CMK (cell line): ENCODE measurements at regions not wholly inside any gene's neighbourhood (a gene's known extent, or its start where the extent isn't known, plus 50 kb on each side); places are given as distances from the start of the nearest gene placed in this dataset.

ENCODE experiments used
- DNase-seq: peaks from one replicate; pipeline ENCODE4 v3.0.0-alpha.2; 2010; ENCODE audit warnings: low read depth

GRCh38 chr4:188197566-188197965, 58.3 kb downstream of the TRIML1 start:
- no peak for DNase-seq

DNA sequence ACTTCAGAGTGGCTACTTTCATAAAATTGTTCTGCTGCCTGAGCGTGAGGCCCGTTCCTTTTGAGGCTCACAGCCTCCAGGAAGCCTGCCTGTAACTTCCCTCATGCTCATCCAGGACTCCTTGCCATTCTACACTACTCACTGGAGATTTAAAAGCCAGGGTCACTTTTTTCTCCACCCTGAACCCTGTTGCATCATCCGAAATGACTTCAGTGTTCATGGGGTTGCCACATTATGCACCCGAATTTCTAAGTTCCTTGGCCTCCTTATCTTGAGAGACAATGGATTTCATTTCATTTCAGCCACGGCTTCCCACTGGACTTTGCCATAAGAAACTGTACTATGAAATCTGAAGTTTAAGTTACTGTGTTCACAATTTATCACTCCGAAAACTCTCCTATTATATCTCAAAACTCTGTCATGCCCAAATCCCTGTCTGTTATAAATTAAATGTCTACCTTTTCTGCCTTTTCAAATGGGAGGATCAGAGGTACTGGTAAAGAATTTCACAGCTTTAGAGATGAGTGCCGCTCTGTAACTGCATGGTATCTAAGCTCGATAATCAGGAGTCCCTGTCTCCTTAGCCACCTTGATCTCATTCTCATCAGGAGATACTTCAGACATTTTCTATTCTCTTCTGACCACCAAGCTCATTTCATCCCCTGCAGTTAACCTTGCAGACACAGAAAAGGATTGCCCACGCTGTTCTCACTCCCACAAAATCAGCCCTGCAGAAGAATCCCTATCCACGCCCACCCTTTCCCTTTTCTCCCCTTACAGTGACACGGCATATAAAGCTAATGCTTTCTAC, 59.9 kb downstream of the TRIML1 start:
- DNase-seq = no peak

- no peak for DNase-seq
Observed at GRCh38 chr4:188201851-188202250, 62.6 kb downstream of the TRIML1 start.

DNA sequence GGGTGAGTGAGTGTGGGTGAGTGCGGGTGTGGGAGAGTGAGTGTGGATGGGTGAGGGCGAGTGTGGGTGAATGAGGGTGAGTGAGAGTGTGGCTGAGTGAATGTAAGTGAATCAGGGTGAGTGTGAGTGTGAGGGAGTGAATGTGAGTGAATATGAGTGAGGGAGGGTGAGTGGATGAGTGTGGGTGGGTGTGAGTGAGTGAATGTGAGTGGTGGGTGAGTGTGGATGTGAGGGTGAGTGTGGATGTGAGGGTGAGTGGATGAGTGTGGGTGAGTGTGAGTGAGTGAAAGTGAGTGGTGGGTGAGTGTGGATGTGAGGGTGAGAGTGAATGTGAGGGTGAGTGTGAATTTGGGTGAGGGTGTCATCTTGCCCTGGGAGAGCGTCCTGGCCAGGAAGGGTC, 67.5 kb downstream of the TRIML1 start:
- no peak for DNase-seq

DNA sequence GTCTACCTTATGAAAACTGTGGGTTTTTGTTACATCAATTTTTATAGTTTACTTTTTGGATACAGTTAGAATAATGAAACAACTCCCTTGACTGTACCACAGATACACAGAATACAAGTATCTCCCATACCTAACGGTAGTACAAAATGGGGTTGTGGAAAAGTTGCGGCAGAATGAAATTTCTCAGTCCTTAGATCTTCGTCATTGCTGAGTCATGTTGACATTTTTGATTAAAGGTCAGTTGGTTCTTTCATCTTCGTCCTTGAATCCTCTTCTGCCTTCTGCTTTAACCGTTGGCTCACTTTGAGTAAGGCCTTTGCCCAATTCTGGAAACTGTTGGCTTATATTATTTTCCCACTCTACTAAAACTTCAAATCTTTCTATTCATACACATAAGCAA, 75.6 kb downstream of the TRIML1 start:
- no peak for DNase-seq

DNA sequence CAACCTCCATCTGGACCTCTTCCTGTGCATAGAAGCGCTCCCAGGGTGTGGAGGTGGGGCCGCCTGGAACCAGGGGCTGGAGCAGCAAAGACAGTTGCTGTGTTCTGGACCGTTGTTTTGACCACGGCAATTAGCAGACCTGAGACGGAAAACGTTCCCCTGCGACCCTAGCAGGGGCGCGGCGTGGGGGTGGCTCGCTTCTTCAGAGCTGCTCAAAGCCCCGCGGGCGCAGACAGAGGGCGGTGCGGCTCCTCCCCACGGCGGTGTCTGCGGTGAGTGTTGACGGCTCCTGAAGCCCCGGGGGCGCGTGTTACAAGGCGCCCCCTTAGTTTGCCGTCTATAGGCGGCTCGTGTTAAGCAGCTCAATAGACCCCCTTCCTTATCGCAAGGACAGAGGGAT, 79.2 kb downstream of the TRIML1 start:
- no peak for DNase-seq

DNA sequence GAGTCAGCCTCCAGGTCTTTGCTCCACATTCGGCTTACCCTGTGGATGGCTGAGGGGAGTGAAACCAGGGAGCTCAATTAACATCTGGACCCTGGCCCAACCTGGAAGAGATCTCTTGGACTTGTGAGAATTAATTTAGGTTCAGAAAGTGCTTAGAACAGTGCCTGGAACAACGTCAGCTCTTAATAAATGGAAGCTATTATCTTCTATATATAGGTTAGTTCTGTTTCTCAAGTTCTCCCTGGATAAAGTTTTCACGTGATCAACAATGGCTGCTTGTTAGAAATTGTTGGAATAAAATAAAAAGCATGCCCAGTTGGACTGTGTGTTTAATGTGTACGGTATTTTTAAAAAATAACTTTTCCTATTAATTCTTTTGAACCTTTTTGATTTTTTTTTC, 80.8 kb downstream of the TRIML1 start:
- no peak for DNase-seq

GRCh38 chr4:188221090-188221489, 81.8 kb downstream of the TRIML1 start:
- DNase-seq = no peak

GRCh38 chr4:188228279-188228678, 89.0 kb downstream of the TRIML1 start:
- no peak for DNase-seq

DNA sequence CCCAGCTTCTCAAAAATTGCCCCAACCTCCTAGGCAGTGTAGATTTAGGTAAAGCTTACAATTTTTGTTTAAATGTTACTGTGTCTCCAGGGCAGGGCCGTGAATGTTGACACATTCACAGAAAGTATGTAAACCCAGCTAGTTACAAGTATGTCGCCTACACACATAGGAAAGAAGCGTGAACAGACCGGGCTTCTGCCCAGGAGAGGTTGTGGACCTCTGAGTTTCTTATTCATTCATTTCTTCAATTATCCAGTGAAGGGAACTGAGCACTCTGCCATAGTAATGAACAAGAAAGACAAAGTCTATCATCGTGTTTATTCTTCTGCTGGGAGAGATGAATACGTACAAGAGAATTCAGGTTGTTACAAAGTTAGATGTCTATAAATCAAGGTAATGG, 93.2 kb downstream of the TRIML1 start:
- DNase-seq = no peak

GRCh38 chr4:188242041-188242440, 102.8 kb downstream of the TRIML1 start:
- no peak for DNase-seq

DNA sequence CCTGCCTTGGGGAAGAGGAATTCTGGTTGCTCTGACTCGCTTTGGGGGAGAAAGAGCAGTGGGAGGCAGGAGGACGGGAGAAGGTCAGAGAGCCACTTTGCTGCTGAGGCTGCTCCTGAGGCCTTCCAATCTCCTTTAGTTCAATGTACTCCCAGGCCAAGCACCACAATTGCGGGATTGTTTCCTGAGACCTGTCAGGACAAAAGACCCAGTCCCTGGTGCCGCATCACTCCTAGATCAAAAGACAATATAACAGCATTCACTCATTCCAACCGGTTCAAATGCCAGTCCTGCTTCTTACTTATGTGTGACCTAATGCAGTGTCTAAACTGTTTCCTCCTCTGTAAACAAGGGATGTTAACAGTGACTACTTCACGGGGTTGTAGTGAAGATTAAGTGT, 106.4 kb downstream of the TRIML1 start:
- DNase-seq = no peak

GRCh38 chr4:188246488-188246887, 107.2 kb downstream of the TRIML1 start:
- DNase-seq = no peak

GRCh38 chr4:188254211-188254610, 115.0 kb downstream of the TRIML1 start:
- DNase-seq = no peak

DNA sequence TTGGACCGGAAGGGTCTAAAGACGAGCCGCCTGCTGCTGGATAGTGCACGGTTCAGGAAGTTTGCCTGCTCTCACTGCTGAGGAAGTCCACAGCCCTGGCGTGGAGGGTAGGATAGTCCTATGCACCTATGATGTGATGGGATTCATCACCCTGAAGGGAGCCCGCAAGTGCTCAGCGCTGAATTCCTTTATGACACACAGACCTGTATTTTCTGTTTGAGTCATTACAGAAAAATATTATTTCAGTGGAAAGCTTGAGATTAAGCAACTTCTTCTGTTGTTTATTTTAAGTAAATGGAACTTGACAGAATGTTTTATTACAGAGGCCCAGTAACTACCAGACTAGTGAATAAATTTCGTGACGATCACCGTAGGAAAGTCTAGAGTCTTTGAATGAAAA, 123.2 kb downstream of the TRIML1 start:
- DNase-seq = no peak

- no peak for DNase-seq
Observed at GRCh38 chr4:188263321-188263720, 124.1 kb downstream of the TRIML1 start.

- no peak for DNase-seq
Observed at GRCh38 chr4:188266386-188266785, 127.1 kb downstream of the TRIML1 start.

DNA sequence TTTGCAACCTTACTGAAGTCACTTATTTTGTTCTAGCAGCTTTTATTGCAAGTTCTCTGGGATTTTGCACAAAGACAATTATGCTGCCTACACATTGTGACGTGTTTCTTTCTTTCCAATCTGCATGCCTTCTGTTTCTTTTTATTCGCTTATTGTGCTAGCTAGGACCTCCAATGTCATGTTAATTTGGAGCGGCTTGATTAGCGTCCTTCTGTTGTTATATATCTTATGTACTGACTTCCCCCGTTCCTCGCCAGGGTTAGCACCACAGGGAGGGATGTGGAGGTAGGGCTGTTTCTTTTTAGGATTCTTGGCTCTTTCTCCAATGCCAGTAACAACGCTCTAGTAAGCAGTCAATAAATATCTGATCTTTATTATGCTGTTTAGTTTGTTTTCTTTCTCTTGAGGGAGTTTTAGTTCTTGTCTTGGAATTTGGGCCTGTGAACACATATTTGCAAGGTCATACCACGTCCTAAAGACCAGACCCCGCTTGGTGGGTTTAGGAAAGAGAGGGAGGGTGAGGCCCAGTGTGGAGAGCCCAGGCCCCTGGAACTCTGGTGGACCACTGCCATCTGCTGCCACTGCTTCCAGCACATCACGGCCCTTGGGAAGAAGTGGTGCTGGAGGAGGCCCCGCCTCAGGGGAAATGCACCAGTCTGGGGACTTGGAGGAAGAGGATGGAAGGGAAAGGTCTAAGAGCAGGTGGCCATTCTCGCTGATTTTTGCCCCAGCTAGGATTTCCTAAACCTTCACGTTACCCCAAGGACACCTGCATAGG, 129.1 kb downstream of the TRIML1 start:
- no peak for DNase-seq

DNA sequence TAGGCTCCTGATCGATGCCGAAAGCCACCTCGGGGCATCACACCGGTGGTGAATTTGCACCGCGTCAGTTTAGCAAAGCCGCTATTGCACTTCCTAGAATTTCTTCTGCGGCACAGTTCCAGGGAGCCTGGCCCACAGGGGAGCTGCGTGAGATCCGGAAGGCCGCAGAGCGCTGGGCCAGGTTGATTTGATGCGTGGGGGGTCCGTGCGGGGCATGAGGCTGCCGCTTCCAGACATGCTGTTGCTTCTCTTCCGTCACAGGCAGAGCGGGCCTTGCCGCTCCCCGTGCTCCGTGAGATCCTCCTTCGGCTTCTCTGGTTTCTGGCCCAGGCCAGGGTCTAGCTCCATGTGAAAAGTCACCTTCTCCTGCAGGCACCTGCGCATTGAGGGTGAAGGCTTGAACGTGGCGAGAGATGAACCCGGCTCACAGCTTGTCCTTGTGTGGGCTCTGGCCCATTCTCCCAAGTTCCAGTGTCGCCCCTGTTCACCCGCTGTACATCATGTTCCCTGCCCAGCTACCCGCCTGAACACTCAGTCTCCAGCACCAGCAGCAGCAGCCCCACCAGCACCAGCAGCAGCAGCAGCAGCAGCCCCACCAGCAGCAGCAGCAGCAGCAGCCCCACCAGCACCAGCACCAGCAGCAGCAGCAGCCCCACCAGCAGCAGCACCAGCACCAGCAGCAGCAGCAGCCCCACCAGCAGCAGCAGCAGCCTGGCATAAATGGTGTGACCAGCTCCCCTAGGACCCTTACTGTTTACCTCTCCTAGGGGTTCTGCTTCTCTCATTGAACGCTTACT, 131.2 kb downstream of the TRIML1 start:
- no peak for DNase-seq

DNA sequence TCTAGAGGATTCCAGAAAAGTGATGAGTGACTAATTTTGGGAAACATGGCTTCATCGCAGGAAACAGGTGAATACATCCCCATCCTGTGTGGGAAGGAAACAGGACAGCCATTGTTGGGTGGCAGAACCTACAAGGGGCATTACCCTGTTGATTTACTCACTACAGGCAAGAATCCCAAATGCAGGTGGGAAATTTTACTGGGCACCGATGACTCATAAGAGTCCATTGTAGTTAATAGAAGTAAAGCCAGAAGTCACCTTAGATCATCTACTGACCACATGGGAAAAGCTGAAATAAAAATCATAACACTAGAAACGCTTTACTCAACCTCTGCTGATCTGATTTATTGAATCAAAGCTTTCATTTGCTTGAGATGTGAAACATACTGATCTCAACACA, 136.4 kb downstream of the TRIML1 start:
- DNase-seq = no peak

DNA sequence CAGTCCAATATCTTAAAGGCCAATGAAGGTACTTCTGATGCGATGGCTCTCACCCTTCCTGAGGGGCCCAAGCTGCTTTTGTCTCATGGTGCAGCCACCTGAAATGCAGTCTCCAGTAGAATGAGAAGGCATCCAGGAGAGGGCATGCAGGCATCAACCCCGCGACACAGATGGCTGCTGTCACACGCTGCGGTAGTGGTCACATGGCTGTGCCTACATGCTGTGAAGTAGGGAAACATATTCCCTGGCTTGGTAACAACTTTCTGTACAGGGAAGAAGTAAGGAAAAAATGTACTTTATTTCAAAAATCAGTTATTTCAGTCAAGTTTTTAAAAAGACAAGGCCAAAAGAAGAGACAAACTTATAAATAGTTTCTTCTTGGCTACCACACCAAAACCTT, 139.9 kb downstream of the TRIML1 start:
- no peak for DNase-seq

DNA sequence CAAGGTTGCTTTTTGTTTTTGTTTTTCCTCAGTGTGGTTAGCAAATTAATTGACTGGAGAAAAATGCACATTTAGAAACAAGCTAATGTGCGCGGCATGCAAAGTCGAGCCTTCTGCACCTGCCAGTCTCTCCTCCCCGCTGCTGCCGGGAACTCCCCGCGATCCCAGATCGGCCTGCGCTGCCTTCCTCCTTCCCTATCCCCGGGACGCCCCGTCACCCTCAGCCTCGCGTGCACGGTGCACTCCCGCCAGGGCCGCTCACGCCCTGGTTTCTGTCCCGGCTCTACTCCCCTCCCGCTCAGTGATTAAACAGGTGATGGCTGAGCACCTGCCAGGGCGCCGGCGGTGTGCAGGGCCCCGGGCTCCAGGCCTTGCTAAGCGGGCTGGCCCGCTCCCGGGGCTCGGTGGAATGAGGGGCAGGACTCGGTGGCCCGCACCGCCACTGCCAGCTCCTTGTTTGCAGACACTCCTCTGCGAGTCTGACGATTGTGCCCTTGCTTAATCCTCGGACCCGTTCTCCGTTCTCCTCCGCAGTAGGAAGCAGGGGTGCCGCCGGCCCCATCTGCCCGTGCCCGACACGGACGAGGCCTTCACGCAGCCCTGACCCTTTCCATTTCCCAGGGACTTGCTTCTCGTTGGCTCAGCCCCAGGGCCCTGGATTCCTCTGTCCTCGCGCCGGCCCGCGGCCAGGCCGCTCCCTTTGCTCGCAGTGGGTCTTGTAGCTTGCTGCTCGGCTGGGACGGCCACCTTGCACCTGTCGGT, 143.4 kb downstream of the TRIML1 start:
- no peak for DNase-seq
